HG02763 (cell line): ENCODE measurements at regions not wholly inside any gene's neighbourhood (a gene's known extent, or its start where the extent isn't known, plus 50 kb on each side); places are given as distances from the start of the nearest gene placed in this dataset.
"Not testable (repeated sequence)": the region's sequence is repeated elsewhere in the genome, so short reads cannot be mapped to it uniquely, and the experiment has no call there.

ENCODE experiments used
- ATAC-seq: cut with Tn5 transposase; IDR thresholded peaks from one replicate; pipeline ENCODE4 v1.9.1; 2021; ENCODE audit warnings: mild to moderate bottlenecking, moderate library complexity; ENCODE audit not compliant: unreplicated experiment

GRCh38 chr6:27747637-27748036, 164.6 kb downstream of the OR2B2 start:
- no peak for ATAC-seq

- not testable (repeated sequence) for ATAC-seq
Observed at GRCh38 chr6:27746860-27747259, 165.3 kb downstream of the OR2B2 start.

GRCh38 chr6:27743787-27744186, 168.4 kb downstream of the OR2B2 start:
- no peak for ATAC-seq

GRCh38 chr6:27742833-27743573, 169.2 kb downstream of the OR2B2 start:
- ATAC-seq, result no peak

- not testable (repeated sequence) for ATAC-seq
Observed at GRCh38 chr6:27739902-27740301, 172.3 kb downstream of the OR2B2 start.

- no peak for ATAC-seq
Observed at GRCh38 chr6:27736686-27737085, 175.5 kb downstream of the OR2B2 start.

GRCh38 chr6:27728442-27728841, 183.8 kb downstream of the OR2B2 start:
- ATAC-seq, result no peak

GRCh38 chr6:27726619-27727023, 185.6 kb downstream of the OR2B2 start:
- no peak for ATAC-seq

- no peak for ATAC-seq
Observed at GRCh38 chr6:27720607-27721580, 191.3 kb downstream of the OR2B2 start.

- not testable (repeated sequence) for ATAC-seq
Observed at GRCh38 chr6:27719039-27719438, 193.2 kb downstream of the OR2B2 start.

- no peak for ATAC-seq
Observed at GRCh38 chr6:27706431-27706830, 205.8 kb downstream of the OR2B2 start.

- no peak for ATAC-seq
Observed at GRCh38 chr6:27700337-27700736, 211.9 kb downstream of the OR2B2 start.

- no peak for ATAC-seq
Observed at GRCh38 chr6:27694547-27694874, 217.7 kb downstream of the OR2B2 start.

- peak; percentile 51 for ATAC-seq
Observed at GRCh38 chr6:27693766-27694546, 218.2 kb downstream of the OR2B2 start.

GRCh38 chr6:27692133-27692532, 219.2 kb upstream of the ZNF184 start:
- not testable (repeated sequence) for ATAC-seq

GRCh38 chr6:27688014-27688586, 215.2 kb upstream of the ZNF184 start:
- ATAC-seq, result peak; percentile 53

GRCh38 chr6:27687154-27688013, 214.5 kb upstream of the ZNF184 start:
- ATAC-seq, result peak; percentile 69

- ATAC-seq, result no peak
Observed at GRCh38 chr6:27685279-27685678, 212.4 kb upstream of the ZNF184 start.

- ATAC-seq, result no peak
Observed at GRCh38 chr6:27684264-27685211, 211.6 kb upstream of the ZNF184 start.
